ENCODE measurements at regions not wholly inside any gene's neighbourhood (a gene's known extent, or its start where the extent isn't known, plus 50 kb on each side); places are given as distances from the start of the nearest gene placed in this dataset.

- H3K27me3 ChIP-seq (ENCODE audit: control insufficient read depth in 4 of 4, insufficient read depth in 4 of 4, low read length in 3 of 4): no peaks in the 10 kb centered on the region
- H3K27ac ChIP-seq (ENCODE audit: low read depth in 1 of 2, low read length in 2 of 2): no peak overlapping the region
- DNase-seq (ENCODE audit: low spot score): no peak
- H3K36me3 ChIP-seq (ENCODE audit: control insufficient read depth in 4 of 4, insufficient read depth in 3 of 4, low read depth in 1 of 4, low read length in 3 of 4): no peaks in the 10 kb centered on the region
- no peaks in the 10 kb centered on the region for H3K9me3 ChIP-seq (ENCODE audit: control insufficient read depth in 4 of 4, low read length in 3 of 4)
- no peak for TF ChIP-seq RXRA (IDR thresholded peaks at IDR 0.05)
- no peak for TF ChIP-seq FOXA2 (IDR thresholded peaks at IDR 0.05)
- no peak for TF ChIP-seq SP1 (IDR thresholded peaks at IDR 0.05)
- TF ChIP-seq FOXA1 (IDR thresholded peaks at IDR 0.05): no peak
- no peak for TF ChIP-seq ATF3 (IDR thresholded peaks at IDR 0.05)
- no peak for TF ChIP-seq CTCF (IDR thresholded peaks at IDR 0.05; ENCODE audit: low read depth, low read length, missing input control)
- no peak for TF ChIP-seq MAX (IDR thresholded peaks at IDR 0.05)
- no peak for TF ChIP-seq TAF1 (conservative IDR thresholded peaks at IDR 0.05)
- TF ChIP-seq HNF4A (conservative IDR thresholded peaks at IDR 0.05): no peak
- H3K9ac ChIP-seq (ENCODE audit: low read depth in 1 of 2, low read length in 2 of 2): no peak overlapping the region
- no peak overlapping the region for H3K4me3 ChIP-seq (ENCODE audit: low read depth in 1 of 3, low read length in 3 of 3)
- 84% methylated on average over 8 of the region's 8 CpGs for WGBS
- no peaks in the 10 kb centered on the region for H3K4me1 ChIP-seq (ENCODE audit: control insufficient read depth in 4 of 4, insufficient read depth in 4 of 4, low read length in 3 of 4)
These were observed 765.6 kb downstream of the PLOD2 start for GRCh38 chr3:145395421-145395820.

- no peaks in the 10 kb centered on the region for H3K9me3 ChIP-seq (ENCODE audit: control insufficient read depth in 4 of 4, low read length in 3 of 4)
- no peaks in the 10 kb centered on the region for H3K36me3 ChIP-seq (ENCODE audit: control insufficient read depth in 4 of 4, insufficient read depth in 3 of 4, low read depth in 1 of 4, low read length in 3 of 4)
- no peak for DNase-seq (ENCODE audit: low spot score)
- H3K9ac ChIP-seq (ENCODE audit: low read depth in 1 of 2, low read length in 2 of 2): no peak overlapping the region
- H3K4me1 ChIP-seq (ENCODE audit: control insufficient read depth in 4 of 4, insufficient read depth in 4 of 4, low read length in 3 of 4): no peaks in the 10 kb centered on the region
- no peak for TF ChIP-seq FOXA1 (IDR thresholded peaks at IDR 0.05)
- TF ChIP-seq RAD21 (IDR thresholded peaks at IDR 0.05): no peak
- TF ChIP-seq HNF4A (conservative IDR thresholded peaks at IDR 0.05): no peak
- no peak for TF ChIP-seq RXRA (IDR thresholded peaks at IDR 0.05)
- no peak for TF ChIP-seq ATF3 (IDR thresholded peaks at IDR 0.05)
- no peak for TF ChIP-seq YY1 (IDR thresholded peaks at IDR 0.05)
- no peak overlapping the region for H3K27ac ChIP-seq (ENCODE audit: low read depth in 1 of 2, low read length in 2 of 2)
- H3K27me3 ChIP-seq (ENCODE audit: control insufficient read depth in 4 of 4, insufficient read depth in 4 of 4, low read length in 3 of 4): no peaks in the 10 kb centered on the region
- WGBS: 71% methylated on average over 5 of the region's 5 CpGs
- no peak overlapping the region for H3K4me3 ChIP-seq (ENCODE audit: low read depth in 1 of 3, low read length in 3 of 3)
These were observed 749.4 kb downstream of the PLOD2 start for GRCh38 chr3:145411605-145412004.

- TF ChIP-seq RXRA (IDR thresholded peaks at IDR 0.05): no peak
- WGBS: 41% methylated on average over 1 of the region's 1 CpG
These were observed 743.3 kb downstream of the PLOD2 start for GRCh38 chr3:145417678-145418077.

GRCh38 chr3:145422556-145422955, 738.4 kb downstream of the PLOD2 start:
- no peak overlapping the region for H3K9ac ChIP-seq (ENCODE audit: low read depth in 1 of 2, low read length in 2 of 2)
- H3K4me1 ChIP-seq (ENCODE audit: control insufficient read depth in 4 of 4, insufficient read depth in 4 of 4, low read length in 3 of 4): no peaks in the 10 kb centered on the region
- H3K27ac ChIP-seq (ENCODE audit: low read depth in 1 of 2, low read length in 2 of 2): no peak overlapping the region
- no peak for DNase-seq (ENCODE audit: low spot score)
- WGBS: 59% methylated on average over 3 of the region's 3 CpGs
- H3K4me3 ChIP-seq (ENCODE audit: low read depth in 1 of 3, low read length in 3 of 3): no peak overlapping the region
- H3K9me3 ChIP-seq (ENCODE audit: control insufficient read depth in 4 of 4, low read length in 3 of 4): no peaks in the 10 kb centered on the region
- no peaks in the 10 kb centered on the region for H3K27me3 ChIP-seq (ENCODE audit: control insufficient read depth in 4 of 4, insufficient read depth in 4 of 4, low read length in 3 of 4)
- TF ChIP-seq HNF4G (IDR thresholded peaks at IDR 0.05) (no peak), GABPA (IDR thresholded peaks at IDR 0.05 in 1 of 2, conservative IDR thresholded peaks at IDR 0.05 in 1 of 2) (no peak), EGR1 (IDR thresholded peaks at IDR 0.05; ENCODE audit: low read depth in 2 of 2) (no peak), HNF4A (conservative IDR thresholded peaks at IDR 0.05) (no peak), NR2F2 (IDR thresholded peaks at IDR 0.05) (no peak), ATF3 (IDR thresholded peaks at IDR 0.05) (no peak)
- no peaks in the 10 kb centered on the region for H3K36me3 ChIP-seq (ENCODE audit: control insufficient read depth in 4 of 4, insufficient read depth in 3 of 4, low read depth in 1 of 4, low read length in 3 of 4)

More at GRCh38 chr3:145417678-145418077, 743.3 kb downstream of the PLOD2 start:
- no peak for DNase-seq (ENCODE audit: low spot score)
- Histone ChIP-seq H3K27me3 (ENCODE audit: control insufficient read depth in 4 of 4, insufficient read depth in 4 of 4, low read length in 3 of 4) (no peaks in the 10 kb centered on the region), H3K9me3 (ENCODE audit: control insufficient read depth in 4 of 4, low read length in 3 of 4) (no peaks in the 10 kb centered on the region), H3K4me1 (ENCODE audit: control insufficient read depth in 4 of 4, insufficient read depth in 4 of 4, low read length in 3 of 4) (no peaks in the 10 kb centered on the region), H3K9ac (ENCODE audit: low read depth in 1 of 2, low read length in 2 of 2) (no peak overlapping the region), H3K4me3 (ENCODE audit: low read depth in 1 of 3, low read length in 3 of 3) (no peak overlapping the region), H3K36me3 (ENCODE audit: control insufficient read depth in 4 of 4, insufficient read depth in 3 of 4, low read depth in 1 of 4, low read length in 3 of 4) (no peaks in the 10 kb centered on the region), H3K27ac (ENCODE audit: low read depth in 1 of 2, low read length in 2 of 2) (no peak overlapping the region)
